Retina (tissue), 1 donor: ENCODE measurements at regions not wholly inside any gene's neighbourhood (a gene's known extent, or its start where the extent isn't known, plus 50 kb on each side); places are given as distances from the start of the nearest gene placed in this dataset.

Source experiments
- DNase-seq: peaks from one replicate; pipeline ENCODE4 v3.0.0-alpha.2; 2016

DNA sequence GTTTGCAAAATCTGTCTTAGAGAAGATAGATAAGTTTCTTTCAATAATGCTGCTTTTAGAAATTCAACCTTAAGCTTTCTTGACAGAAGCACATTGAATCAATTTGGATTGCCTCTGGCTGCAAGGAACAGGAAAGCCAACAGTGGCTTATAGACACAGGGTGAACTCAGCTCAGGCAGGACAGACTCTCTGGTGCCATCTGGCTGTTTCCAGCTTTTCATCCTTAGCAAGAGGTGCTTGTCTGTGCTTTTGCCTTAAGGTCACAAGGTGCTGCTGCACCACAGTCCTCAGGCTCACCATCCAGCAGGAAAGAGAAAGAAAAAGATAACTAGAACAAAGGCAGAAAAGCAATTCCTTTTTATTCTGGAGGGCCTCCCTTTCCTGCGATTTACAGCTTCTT is 93.7 kb upstream of the ETS2 start:
- no peak for DNase-seq

GRCh38 chr21:38712664-38713063 is 93.1 kb upstream of the ETS2 start:
- no peak for DNase-seq

- no peak for DNase-seq
Measured at GRCh38 chr21:38714039-38714817, 91.5 kb upstream of the ETS2 start.

DNA sequence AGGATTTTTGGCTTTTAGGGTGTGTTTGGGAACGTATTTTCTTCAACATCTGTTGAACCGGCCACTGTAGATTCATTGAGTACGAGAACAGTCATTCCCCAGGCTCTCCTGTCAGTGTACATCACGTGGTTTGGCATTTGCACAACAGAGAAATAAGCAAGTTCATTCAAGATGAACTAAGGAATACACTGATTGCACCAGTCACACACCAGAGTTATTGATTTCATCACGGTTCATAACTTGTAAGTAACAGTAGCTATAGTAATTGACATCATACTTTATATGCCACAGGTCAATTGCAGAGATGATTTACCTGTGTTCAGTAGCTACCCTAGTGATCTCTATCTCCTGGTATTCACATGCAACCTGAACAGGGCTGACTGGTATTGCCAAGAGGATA is 90.7 kb upstream of the ETS2 start:
- DNase-seq, result no peak

DNA sequence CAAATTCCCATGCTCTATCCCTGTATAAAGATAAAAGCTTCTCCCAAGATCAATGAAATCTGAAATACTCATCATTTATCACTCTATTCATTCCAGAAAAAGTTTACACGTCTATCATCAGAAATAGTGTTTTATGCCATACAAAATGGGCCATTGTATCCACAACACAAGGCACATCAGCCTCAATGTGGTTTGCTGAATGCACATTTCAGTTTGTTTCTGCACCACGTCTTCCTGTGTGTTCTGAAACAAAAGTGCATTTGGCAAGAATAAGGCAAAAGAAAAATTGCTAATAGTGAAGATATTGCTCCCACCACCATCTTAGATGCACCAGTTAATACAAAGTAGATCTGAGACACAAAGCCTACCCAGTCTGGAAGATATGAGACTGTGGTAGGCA is 89.6 kb upstream of the ETS2 start:
- no peak for DNase-seq

DNA sequence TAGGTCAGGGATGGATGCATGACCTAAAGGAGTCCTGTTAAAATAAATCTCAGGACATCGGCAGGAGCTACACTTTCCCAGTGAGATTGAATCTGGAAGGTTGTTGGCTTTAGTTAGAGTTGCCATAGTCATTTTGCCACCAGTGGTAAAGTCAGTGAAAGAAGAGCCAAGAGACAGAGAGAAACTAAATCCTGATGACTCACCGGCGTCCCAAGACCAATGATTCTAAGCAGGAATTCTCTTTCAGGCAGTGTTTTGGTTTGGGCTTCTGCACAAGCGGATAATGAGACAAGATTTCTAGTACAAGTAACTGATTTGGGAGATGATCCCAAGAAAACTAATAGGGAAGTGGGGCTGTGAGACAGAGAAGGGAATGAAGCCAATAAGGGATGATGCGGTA is 88.8 kb upstream of the ETS2 start:
- DNase-seq, result no peak

DNA sequence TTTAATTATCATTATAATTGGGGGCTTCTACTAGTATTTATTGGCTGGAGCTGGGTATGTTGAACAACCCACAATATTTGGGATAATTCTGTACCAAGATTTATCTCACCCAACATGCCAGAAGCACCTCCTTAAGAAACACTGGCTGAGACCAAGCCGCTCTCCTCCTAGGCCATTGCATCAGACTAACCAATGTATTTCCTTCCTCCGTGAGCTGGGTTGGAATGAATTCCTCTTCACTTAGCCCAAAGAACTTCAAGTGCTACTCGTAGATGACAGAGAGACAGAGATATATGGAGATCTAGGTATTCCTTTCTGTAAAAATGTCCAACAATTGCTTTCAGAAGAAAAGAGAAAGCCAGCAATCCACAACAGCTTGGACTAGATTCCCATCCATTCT is 87.2 kb upstream of the ETS2 start:
- DNase-seq, result no peak

DNA sequence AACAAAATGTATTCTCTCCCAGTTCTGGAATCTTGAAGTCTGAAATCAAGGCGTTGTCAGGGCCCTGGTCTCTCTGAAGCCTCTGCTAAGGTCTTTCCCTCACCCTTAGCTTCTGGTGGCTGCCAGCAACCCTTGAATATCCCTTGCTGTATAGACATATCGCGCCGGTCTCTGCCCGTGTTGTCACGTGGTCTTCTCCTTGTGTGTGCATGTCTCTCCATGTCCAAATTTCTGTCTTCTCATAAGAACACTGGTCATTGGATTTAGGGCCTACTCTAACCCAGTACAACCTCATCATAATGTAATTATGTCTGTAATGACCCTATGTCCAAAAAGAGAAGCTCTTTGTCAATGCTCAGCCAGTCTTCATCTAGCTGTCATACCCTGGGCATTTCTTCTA is 85.7 kb upstream of the ETS2 start:
- DNase-seq, result no peak

DNA sequence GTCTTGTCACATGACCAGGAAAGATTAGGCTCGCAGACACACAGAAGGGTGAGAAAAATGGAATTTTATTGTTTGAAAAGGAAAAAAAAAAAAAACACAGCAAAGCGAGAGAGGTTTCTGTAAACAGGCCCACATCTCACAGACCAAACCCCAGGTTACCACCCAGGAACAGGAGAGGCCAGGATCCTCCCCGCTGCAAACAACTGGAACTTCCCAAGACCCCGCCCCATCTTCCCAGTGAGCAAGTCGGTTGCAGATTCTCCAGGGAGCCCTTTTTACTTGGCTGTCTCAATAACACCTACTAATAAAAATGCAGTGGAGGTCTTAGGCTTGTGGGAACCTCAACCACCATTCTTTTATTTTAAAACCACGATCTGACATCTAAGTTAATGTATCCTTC is 84.7 kb upstream of the ETS2 start:
- DNase-seq, result no peak

GRCh38 chr21:38721958-38722357 is 83.8 kb upstream of the ETS2 start:
- no peak for DNase-seq

DNA sequence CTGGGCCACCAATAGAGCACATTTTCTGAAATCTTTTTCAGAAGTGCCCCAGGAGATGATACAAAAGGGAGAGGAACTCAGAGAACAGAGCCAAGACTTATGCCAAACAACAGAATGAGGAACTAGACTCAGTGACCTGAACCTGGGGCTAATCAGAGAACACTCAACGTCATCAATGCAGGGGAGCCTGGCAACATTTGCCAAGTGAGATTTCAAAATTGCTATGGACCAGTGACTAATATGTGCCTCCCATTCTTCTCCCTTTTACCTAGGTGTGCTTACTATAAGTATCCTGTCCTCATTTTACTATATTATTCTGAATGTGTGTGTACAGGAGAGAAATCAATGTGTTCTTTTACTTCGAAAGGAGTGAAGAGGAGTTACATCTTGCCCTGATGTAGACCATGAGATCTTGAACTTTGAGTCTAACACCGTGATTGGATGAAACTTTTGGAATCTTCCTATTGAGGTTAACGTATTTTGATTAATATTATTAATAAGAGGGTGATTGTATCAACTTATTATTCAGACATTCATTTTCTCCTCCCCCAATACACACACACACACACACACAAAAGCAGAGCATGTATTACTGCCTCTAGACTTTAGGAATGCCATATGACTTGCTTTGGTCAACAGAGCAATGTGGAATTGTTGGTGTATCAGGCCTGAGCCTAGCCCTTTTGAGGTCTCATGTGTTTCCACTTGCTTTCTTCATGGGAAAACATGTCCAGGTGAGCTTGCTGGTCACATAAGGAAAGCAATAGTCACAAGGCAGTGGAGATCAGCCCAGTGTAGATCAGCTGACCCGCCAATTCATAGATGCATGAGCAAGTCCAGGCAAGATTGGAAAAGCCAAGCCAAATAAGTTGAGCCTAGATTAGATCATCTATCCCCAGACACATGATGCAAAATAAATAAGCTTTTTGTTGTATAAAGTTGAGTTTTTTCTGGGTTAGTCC is 80.3 kb upstream of the ETS2 start:
- no peak for DNase-seq

GRCh38 chr21:38726482-38726881 is 79.2 kb upstream of the ETS2 start:
- DNase-seq, result no peak

DNA sequence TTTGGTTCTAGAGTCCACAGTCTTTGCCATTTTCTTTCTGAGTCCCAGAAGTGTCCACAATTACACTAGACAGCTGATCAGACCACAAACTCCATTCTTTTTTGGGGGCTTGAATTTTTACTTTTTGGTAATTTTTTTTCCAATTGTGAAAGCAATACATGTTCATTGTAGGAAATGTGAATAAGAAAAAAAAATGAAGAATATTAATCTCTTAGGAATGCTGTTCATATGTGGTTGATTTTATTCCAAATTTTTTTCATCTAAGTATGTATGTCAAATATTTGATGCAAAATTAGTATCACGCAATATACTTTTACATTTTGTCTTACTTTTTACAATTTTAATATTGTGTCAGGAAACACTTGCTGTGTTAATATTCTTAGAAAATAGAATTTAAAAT is 76.4 kb upstream of the ETS2 start:
- DNase-seq, result no peak

DNA sequence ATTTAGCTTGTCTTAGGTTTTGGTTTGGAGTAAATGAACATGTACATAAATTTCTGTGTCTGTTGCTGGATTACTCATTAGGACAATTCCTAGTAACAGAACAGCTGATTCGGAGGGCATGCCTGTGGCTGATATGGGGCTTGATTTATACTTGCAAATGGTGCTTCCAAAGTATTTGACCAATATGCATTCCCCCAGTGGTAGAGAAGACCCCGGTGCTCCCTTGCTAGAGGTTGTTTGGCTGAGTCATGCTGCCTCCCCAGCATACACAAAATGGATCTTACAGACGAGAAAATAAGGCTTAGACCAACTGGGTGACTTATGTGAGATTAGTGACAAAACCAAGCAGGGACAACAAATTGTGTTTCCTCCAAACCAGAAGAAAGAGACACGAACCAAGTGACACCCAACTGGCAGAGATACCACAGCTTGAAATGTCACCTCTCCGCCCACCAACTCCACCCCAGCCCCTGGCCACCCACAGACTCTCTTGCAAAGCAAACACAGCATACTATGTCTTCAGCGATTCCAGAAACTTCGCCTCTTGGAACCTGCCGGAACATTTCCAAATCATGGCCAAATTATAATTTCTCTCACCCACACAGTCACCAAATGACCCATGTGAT is 75.9 kb upstream of the ETS2 start:
- no peak for DNase-seq

- DNase-seq, result peak; percentile 86
Measured at GRCh38 chr21:38733972-38734546, 71.7 kb upstream of the ETS2 start.

DNA sequence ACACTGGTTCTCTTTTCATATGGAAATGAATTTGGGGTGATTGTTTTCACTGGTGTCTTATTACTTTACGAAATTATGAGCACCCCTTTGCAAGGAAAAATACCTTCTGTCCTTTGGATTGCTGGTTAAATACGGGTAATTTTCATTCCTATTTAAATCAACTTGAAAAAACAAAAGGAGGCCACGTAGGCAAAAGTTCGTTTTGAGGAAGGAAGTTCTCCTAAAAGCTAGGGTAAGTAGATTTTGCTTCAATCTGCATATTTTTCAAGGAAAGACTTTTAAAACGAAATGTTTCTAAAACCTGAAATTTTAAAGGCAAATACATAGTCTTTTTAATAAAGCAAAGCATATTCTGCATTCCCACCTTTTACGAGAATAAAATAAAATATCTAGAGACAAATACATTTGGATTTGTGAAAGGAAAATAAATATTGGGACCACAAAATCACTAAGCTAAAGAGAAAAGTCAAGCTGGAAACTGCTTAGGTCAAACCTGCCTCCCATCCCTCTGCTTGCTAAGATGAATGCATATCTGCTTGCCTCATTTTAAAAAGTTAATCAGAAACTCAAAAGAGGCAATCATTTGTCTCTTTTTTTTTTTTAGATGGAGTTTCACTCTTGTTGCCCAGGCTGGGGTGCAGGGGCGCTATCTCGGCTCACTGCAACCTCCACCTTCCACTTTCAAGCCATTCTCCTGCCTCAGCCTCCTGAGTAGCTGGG is 70.9 kb upstream of the ETS2 start:
- DNase-seq, result no peak

DNA sequence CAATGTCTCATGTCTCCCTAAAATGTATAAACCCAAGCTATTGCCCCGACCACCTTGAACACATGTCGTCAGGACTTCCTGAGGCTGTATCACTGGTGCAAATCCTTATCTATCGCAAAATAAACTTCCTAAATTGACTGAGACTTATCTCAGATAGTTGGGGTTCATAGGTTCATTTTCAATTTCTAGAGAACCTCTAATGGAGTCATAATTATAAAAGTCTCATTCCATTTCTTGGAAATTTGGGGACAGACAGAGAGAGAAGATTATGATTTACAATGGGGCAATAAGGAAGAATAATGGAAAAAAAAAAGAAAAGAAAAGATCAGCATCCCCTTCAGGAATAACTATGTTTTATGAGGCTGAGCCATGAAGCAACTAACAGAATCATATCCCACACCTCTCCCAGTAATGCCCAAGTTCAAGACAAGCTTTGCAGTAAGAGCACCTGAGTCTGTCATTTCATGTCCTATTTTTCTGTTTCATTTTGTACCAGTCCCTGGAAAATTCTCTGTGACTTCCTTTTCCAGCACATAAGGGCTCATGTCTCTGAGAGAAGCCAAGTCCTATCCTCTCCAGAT is 70.0 kb upstream of the ETS2 start:
- DNase-seq, result no peak

DNA sequence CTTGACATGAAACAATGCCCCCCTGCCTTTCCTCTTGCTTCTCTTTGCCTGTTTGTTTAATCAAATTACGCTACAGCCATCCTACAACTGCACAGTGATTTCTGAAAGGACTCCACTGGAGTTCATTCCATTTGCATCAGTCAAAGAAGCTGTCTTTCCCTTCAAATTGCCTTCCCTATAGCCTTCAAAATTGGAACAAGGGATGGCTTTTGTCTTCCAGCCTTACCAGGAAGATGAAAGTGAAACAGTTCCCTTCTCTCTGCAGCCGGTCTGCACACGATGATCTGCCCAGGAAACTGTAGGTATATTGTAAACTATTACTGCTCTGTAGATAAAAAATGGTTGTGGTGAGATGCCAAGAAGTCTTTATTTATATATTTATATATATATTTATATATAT is 65.6 kb upstream of the ETS2 start:
- no peak for DNase-seq

DNA sequence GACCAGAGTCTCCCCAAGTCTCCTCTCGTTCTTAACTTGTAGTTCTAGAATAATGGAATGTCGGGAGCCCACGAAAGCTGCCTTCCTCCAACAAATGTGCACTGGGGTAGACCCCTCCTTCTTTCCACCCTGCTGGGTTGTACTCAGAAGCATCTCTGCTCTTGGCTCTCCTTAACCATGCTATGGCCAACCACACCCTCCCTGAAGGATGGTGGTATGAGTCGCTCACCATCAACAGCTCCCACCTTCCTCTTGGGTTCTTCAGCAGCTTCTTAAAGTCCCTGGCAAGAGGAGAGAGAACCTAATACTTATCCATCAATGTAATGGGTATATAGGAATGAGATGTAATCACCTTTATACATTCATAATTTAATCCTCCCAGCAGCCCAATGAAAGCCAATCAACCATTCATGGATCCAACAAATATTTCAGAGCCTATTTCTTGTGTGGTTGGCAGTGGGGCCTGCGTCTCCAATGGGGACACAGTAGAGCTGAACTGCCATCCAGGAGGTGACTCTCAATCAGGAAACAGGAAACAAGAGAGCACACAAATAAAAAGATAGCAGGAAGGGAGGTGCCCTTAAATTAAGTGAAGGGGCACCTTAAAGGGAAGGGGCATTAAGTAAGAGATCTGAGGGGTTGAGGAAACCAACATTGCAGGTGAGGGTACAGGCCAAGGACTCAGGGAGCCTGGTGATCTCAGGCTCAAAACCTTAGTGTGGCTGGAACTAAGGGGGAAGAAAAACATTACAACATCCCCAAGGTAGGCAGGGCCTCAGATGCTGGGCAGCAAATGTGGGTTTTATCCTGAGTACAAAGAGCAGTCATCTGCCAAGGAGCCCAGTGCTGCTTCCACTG is 64.4 kb upstream of the ETS2 start:
- DNase-seq, result no peak

DNA sequence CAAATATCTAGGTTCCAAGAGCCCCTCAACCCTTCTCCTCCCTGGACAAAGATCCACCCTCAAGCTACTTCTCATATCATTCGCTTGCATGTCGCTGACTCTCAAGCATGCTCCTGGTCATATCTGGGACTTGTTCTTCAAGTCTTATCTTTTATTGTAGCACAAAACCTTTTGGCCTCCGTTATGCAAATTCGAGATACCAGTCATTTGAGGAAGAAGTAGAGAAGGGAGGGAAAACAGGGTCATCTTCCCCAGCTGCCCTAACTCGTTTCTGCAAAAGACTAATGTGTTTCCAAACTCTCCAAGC is 63.8 kb upstream of the ETS2 start:
- DNase-seq, result no peak

GRCh38 chr21:38742580-38743260 is 63.0 kb upstream of the ETS2 start:
- DNase-seq, result no peak
